Thyroid gland (tissue), 4 donors: ENCODE measurements at regions not wholly inside any gene's neighbourhood (a gene's known extent, or its start where the extent isn't known, plus 50 kb on each side); places are given as distances from the start of the nearest gene placed in this dataset.

Source experiments
- POLR2A ChIP-seq, 2 donors: fragments of 450-650 bp; IDR thresholded peaks; one replicate each; pipeline ENCODE4 v1.6.1; 2017; ENCODE audit warnings: antibody characterized with exemption in 2 of 2, mild to moderate bottlenecking in 2 of 2, moderate library complexity in 1 of 2
- TF ChIP-seq, protein P1 (sequence below), 6 experiments: fragments of 200-600 bp in 3 of 6; fragments of 450-650 bp in 3 of 6; sonication (generic) in 3 of 6; IDR thresholded peaks; one replicate each; pipeline ENCODE4 v1.5.1; 2016 to 2019; ENCODE audit warnings: antibody characterized with exemption in 6 of 6, mild to moderate bottlenecking in 2 of 6, inconsistent platforms in 1 of 6, moderate library complexity in 1 of 6

- no peak for TF ChIP-seq POLR2A (IDR thresholded peaks at IDR 0.05)
- TF ChIP-seq, protein P1, sequence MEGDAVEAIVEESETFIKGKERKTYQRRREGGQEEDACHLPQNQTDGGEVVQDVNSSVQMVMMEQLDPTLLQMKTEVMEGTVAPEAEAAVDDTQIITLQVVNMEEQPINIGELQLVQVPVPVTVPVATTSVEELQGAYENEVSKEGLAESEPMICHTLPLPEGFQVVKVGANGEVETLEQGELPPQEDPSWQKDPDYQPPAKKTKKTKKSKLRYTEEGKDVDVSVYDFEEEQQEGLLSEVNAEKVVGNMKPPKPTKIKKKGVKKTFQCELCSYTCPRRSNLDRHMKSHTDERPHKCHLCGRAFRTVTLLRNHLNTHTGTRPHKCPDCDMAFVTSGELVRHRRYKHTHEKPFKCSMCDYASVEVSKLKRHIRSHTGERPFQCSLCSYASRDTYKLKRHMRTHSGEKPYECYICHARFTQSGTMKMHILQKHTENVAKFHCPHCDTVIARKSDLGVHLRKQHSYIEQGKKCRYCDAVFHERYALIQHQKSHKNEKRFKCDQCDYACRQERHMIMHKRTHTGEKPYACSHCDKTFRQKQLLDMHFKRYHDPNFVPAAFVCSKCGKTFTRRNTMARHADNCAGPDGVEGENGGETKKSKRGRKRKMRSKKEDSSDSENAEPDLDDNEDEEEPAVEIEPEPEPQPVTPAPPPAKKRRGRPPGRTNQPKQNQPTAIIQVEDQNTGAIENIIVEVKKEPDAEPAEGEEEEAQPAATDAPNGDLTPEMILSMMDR (IDR thresholded peaks at IDR 0.05) = no peak
Observed at GRCh38 chr17:79183043-79183292, 108.3 kb downstream of the ENGASE start.
